GM19395 (cell line): ENCODE measurements at regions not wholly inside any gene's neighbourhood (a gene's known extent, or its start where the extent isn't known, plus 50 kb on each side); places are given as distances from the start of the nearest gene placed in this dataset.
"Not testable (repeated sequence)": the region's sequence is repeated elsewhere in the genome, so short reads cannot be mapped to it uniquely, and the experiment has no call there.

Experiments
- ATAC-seq: cut with Tn5 transposase; IDR thresholded peaks from one replicate; pipeline ENCODE4 v1.9.1; 2021; ENCODE audit warnings: mild to moderate bottlenecking, moderate library complexity; ENCODE audit not compliant: unreplicated experiment

GRCh38 chr6:139894271-139894670 lies 519.8 kb upstream of the CITED2 start:
- ATAC-seq = no peak

GRCh38 chr6:139891471-139891870 lies 517.0 kb upstream of the CITED2 start:
- no peak for ATAC-seq

GRCh38 chr6:139888681-139889122 lies 514.3 kb upstream of the CITED2 start:
- ATAC-seq = no peak

- no peak for ATAC-seq
Measured at GRCh38 chr6:139887275-139887674, 512.8 kb upstream of the CITED2 start.

GRCh38 chr6:139886396-139886795 lies 511.9 kb upstream of the CITED2 start:
- ATAC-seq = no peak

GRCh38 chr6:139885909-139886308 lies 511.5 kb upstream of the CITED2 start:
- no peak for ATAC-seq

GRCh38 chr6:139883776-139884175 lies 509.3 kb upstream of the CITED2 start:
- no peak for ATAC-seq

- ATAC-seq = no peak
Measured at GRCh38 chr6:139882977-139883728, 508.7 kb upstream of the CITED2 start.

- no peak for ATAC-seq
Measured at GRCh38 chr6:139882234-139882633, 507.8 kb upstream of the CITED2 start.

- peak; percentile 83 for ATAC-seq
Measured at GRCh38 chr6:139881728-139882211, 507.3 kb upstream of the CITED2 start.

- ATAC-seq = no peak
Measured at GRCh38 chr6:139881236-139881635, 506.8 kb upstream of the CITED2 start.

GRCh38 chr6:139879823-139880356 lies 505.4 kb upstream of the CITED2 start:
- no peak for ATAC-seq

GRCh38 chr6:139879241-139879640 lies 504.8 kb upstream of the CITED2 start:
- ATAC-seq = not testable (repeated sequence)

- no peak for ATAC-seq
Measured at GRCh38 chr6:139877828-139878405, 503.5 kb upstream of the CITED2 start.

- no peak for ATAC-seq
Measured at GRCh38 chr6:139872665-139873064, 498.2 kb upstream of the CITED2 start.

GRCh38 chr6:139871803-139872510 lies 497.5 kb upstream of the CITED2 start:
- no peak for ATAC-seq

GRCh38 chr6:139871165-139871710 lies 496.8 kb upstream of the CITED2 start:
- ATAC-seq = no peak

- ATAC-seq = no peak
Measured at GRCh38 chr6:139868576-139868975, 494.1 kb upstream of the CITED2 start.

GRCh38 chr6:139863964-139864363 lies 489.5 kb upstream of the CITED2 start:
- peak; percentile 65 for ATAC-seq

- ATAC-seq = no peak
Measured at GRCh38 chr6:139863346-139863745, 488.9 kb upstream of the CITED2 start.

- ATAC-seq = no peak
Measured at GRCh38 chr6:139862311-139862710, 487.9 kb upstream of the CITED2 start.
